Mucosa of descending colon (tissue), 3 donors: ENCODE measurements at regions not wholly inside any gene's neighbourhood (a gene's known extent, or its start where the extent isn't known, plus 50 kb on each side); places are given as distances from the start of the nearest gene placed in this dataset.

Experiments used
- ATAC-seq: fragments of 200-7000 bp; cut with Tn5 transposase; one replicate; pipeline ENCODE4 v1.9.1; 2020; ENCODE audit warnings: mild to moderate bottlenecking, moderate library complexity
- DNase-seq, 3 donors: peaks; one replicate each; pipeline ENCODE4 v3.0.0-alpha.2; 2020
- H3K36me3 ChIP-seq: fragments of 200-600 bp; one replicate; pipeline ENCODE4 v1.8.0; 2021; ENCODE audit warnings: low read depth, mild to moderate bottlenecking
- H3K4me1 ChIP-seq: fragments of 200-600 bp; one replicate; pipeline ENCODE4 v1.8.0; 2021; ENCODE audit warnings: low read depth, mild to moderate bottlenecking
- H3K4me3 ChIP-seq: fragments of 200-600 bp; one replicate; pipeline ENCODE4 v1.8.0; 2021; ENCODE audit warnings: mild to moderate bottlenecking
- H3K9me3 ChIP-seq: fragments of 200-600 bp; one replicate; pipeline ENCODE4 v1.8.0; 2021; ENCODE audit warnings: mild to moderate bottlenecking
- CTCF ChIP-seq: fragments of 200-600 bp; IDR thresholded peaks from one replicate; pipeline ENCODE4 v1.8.0; 2022; ENCODE audit warnings: antibody characterized with exemption, mild to moderate bottlenecking
- intact Hi-C, 2 donors: fragments of 100-400 bp; cut with DNase I in 1 of 2; cut with micrococcal nuclease in 1 of 2; formaldehyde crosslinking; loops; one replicate each; pipeline versions ENCODE4 v1.11.0 to v1.11.1; 2022; cut with DNase I, micrococcal nuclease
- donor health status: DM: no; HTN: no; CAD: no; lungs with moderate emphysema.
- donor health status: DM: no; HTN: no; CAD: no.
- donor health status: DM: no; HTN: yes; CAD: no.

GRCh38 chr20:57104651-57105204 is 161.7 kb downstream of the BMP7 start:
- Histone ChIP-seq H3K4me1 (no peaks in the 10 kb centered on the region), H3K9me3 (no peaks in the 10 kb centered on the region), H3K4me3 (no peak overlapping the region), H3K36me3 (no peaks in the 10 kb centered on the region)
- TF ChIP-seq CTCF, result no peak
- intact Hi-C loops, result no loop called here
- DNase-seq, result no peak
- no peak for ATAC-seq

GRCh38 chr20:57106030-57106682 is 160.3 kb downstream of the BMP7 start:
- DNase-seq, result no peak
- no peak for ATAC-seq
- Histone ChIP-seq H3K9me3 (no peaks in the 10 kb centered on the region), H3K4me3 (no peak overlapping the region), H3K4me1 (no peaks in the 10 kb centered on the region), H3K36me3 (no peaks in the 10 kb centered on the region)
- intact Hi-C loops, result no loop called here
- TF ChIP-seq CTCF, result no peak

- no peak for TF ChIP-seq CTCF
- Histone ChIP-seq H3K9me3 (no peaks in the 10 kb centered on the region), H3K4me1 (no peaks in the 10 kb centered on the region), H3K36me3 (no peaks in the 10 kb centered on the region), H3K4me3 (no peak overlapping the region)
- ATAC-seq, result no peak
- intact Hi-C loops, result no loop called here
- DNase-seq, result no peak
Measured at GRCh38 chr20:57106692-57107091, 159.7 kb downstream of the BMP7 start.

- TF ChIP-seq CTCF, result no peak
- ATAC-seq (no peak), DNase-seq (no peak)
- Histone ChIP-seq H3K4me1 (no peaks in the 10 kb centered on the region), H3K36me3 (no peaks in the 10 kb centered on the region), H3K9me3 (no peaks in the 10 kb centered on the region), H3K4me3 (no peak overlapping the region)
- intact Hi-C loops, result no loop called here
Measured at GRCh38 chr20:57107208-57107607, 159.2 kb downstream of the BMP7 start.

GRCh38 chr20:57108218-57108617 is 158.2 kb downstream of the BMP7 start:
- no peak for DNase-seq
- no peaks in the 10 kb centered on the region for H3K9me3 ChIP-seq
- no peaks in the 10 kb centered on the region for H3K36me3 ChIP-seq
- no peak for TF ChIP-seq CTCF
- intact Hi-C loops, result no loop called here
- no peak overlapping the region for H3K4me3 ChIP-seq
- ATAC-seq, result no peak
- no peaks in the 10 kb centered on the region for H3K4me1 ChIP-seq
